ENCODE measurements at regions not wholly inside any gene's neighbourhood (a gene's known extent, or its start where the extent isn't known, plus 50 kb on each side); places are given as distances from the start of the nearest gene placed in this dataset.

DNA sequence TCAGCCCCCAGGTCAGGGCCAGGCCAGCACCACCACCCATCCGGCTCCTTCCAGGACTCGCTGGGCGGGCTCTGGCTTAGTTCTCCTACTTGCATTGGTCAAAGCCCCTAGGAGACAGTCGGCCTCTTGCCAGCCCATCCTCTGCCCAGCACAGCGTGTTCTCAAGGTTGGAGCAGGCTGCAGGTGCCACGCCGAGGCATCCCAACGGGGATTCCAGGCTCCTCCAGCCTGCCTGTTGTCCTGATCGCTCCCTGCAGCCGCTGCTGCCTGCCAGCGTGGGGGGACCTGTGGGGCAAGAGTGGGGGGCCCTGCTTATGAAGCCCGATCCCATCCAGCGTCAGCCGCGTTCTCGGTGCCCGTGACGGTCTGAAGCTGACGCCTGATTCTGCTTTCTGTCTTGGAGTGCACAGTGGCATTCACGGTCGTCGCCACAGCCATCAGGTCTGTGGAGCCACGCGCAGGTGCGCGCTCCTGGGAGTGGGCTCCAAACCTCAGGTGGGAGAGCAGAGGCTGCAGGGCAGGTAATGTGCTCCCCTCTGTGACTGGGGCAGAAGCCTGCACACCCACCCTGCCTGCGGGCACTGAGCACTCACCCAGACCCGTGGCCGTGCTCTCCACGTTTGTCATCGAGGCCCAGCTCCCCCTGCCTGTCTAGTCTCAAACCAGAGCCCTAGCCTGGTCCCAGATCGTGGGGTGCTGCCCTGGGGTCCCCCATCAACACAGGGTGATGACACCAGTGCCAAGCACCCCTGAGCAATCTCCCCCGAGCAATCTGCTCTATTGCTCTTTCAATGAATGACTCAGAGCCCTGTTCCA is 991.6 kb downstream of the BRD1 start:
- ChIA-PET CTCF (no interaction called here), POLR2A (no interaction called here)
- ATAC-seq, result no peak
- TF ChIP-seq TCF7L2 (IDR thresholded peaks at IDR 0.05; ENCODE audit: low read depth, low read length) (no peak), POLR2AphosphoS5 (IDR thresholded peaks at IDR 0.05; ENCODE audit: low read depth, low read length) (no peak), SIN3A (IDR thresholded peaks at IDR 0.05; ENCODE audit: borderline replicate concordance, insufficient read depth, low read depth, low read length) (no peak)
- TF ChIP-seq, protein P1, sequence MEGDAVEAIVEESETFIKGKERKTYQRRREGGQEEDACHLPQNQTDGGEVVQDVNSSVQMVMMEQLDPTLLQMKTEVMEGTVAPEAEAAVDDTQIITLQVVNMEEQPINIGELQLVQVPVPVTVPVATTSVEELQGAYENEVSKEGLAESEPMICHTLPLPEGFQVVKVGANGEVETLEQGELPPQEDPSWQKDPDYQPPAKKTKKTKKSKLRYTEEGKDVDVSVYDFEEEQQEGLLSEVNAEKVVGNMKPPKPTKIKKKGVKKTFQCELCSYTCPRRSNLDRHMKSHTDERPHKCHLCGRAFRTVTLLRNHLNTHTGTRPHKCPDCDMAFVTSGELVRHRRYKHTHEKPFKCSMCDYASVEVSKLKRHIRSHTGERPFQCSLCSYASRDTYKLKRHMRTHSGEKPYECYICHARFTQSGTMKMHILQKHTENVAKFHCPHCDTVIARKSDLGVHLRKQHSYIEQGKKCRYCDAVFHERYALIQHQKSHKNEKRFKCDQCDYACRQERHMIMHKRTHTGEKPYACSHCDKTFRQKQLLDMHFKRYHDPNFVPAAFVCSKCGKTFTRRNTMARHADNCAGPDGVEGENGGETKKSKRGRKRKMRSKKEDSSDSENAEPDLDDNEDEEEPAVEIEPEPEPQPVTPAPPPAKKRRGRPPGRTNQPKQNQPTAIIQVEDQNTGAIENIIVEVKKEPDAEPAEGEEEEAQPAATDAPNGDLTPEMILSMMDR (IDR thresholded peaks at IDR 0.05), result no peak
- TF ChIP-seq, protein P2, sequence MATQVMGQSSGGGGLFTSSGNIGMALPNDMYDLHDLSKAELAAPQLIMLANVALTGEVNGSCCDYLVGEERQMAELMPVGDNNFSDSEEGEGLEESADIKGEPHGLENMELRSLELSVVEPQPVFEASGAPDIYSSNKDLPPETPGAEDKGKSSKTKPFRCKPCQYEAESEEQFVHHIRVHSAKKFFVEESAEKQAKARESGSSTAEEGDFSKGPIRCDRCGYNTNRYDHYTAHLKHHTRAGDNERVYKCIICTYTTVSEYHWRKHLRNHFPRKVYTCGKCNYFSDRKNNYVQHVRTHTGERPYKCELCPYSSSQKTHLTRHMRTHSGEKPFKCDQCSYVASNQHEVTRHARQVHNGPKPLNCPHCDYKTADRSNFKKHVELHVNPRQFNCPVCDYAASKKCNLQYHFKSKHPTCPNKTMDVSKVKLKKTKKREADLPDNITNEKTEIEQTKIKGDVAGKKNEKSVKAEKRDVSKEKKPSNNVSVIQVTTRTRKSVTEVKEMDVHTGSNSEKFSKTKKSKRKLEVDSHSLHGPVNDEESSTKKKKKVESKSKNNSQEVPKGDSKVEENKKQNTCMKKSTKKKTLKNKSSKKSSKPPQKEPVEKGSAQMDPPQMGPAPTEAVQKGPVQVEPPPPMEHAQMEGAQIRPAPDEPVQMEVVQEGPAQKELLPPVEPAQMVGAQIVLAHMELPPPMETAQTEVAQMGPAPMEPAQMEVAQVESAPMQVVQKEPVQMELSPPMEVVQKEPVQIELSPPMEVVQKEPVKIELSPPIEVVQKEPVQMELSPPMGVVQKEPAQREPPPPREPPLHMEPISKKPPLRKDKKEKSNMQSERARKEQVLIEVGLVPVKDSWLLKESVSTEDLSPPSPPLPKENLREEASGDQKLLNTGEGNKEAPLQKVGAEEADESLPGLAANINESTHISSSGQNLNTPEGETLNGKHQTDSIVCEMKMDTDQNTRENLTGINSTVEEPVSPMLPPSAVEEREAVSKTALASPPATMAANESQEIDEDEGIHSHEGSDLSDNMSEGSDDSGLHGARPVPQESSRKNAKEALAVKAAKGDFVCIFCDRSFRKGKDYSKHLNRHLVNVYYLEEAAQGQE (IDR thresholded peaks at IDR 0.05; ENCODE audit: insufficient read depth in 1 of 2, low read depth in 2 of 2, low read length in 1 of 2), result no peak
- Histone ChIP-seq H3K27ac (ENCODE audit: low read length) (no peak overlapping the region), H3K27me3 (ENCODE audit: control insufficient read depth, insufficient read depth, low read length) (no peaks in the 10 kb centered on the region), H3K36me3 (ENCODE audit: control insufficient read depth, insufficient read depth, low read length) (no peaks in the 10 kb centered on the region), H3K9me3 (ENCODE audit: control insufficient read depth, insufficient read depth, low read depth, low read length) (no peaks in the 10 kb centered on the region), H3K4me1 (ENCODE audit: control insufficient read depth, insufficient read depth, low read length) (no peaks in the 10 kb centered on the region), H3K4me3 (ENCODE audit: low read depth in 2 of 2, low read length in 2 of 2) (no peak overlapping the region)
- in situ Hi-C loops (cut with HindIII; ENCODE audit: low pct_unique_long_range_greater_than_20kb, low sequenced_read_pairs) (no loop called here), intact Hi-C loops (cut with micrococcal nuclease; ENCODE audit: unreplicated experiment) (no loop called here)
- no peak for DNase-seq (ENCODE audit: low read depth, low spot score)
- no TSS peak for BruUV-seq (replicated peaks)

DNA sequence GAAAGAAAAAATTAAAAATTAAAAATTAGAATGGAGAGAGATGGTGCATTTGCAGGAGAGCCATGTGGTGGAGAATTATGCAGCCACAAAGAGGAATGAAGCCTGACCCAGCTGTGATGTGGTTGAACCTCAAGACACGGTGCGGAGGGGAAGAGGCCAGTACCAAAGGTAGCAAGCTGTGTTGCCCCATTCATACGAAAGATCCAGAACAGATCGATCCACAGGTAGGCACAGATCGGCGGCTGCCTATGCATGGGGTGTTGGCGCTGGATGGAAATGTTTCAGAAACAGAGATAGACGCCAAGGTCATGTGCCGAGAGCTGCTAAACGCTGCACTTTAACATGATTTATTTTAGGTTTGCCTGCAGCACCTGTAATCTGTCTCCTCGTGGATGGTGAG is 992.3 kb downstream of the BRD1 start:
- no TSS peak for BruUV-seq (replicated peaks)
- Histone ChIP-seq H3K36me3 (ENCODE audit: control insufficient read depth, insufficient read depth, low read length) (no peaks in the 10 kb centered on the region), H3K27me3 (ENCODE audit: control insufficient read depth, insufficient read depth, low read length) (no peaks in the 10 kb centered on the region), H3K27ac (ENCODE audit: low read length) (no peak overlapping the region), H3K4me1 (ENCODE audit: control insufficient read depth, insufficient read depth, low read length) (no peaks in the 10 kb centered on the region), H3K9me3 (ENCODE audit: control insufficient read depth, insufficient read depth, low read depth, low read length) (no peaks in the 10 kb centered on the region), H3K4me3 (ENCODE audit: low read depth in 2 of 2, low read length in 2 of 2) (no peak overlapping the region)
- in situ Hi-C loops (cut with HindIII; ENCODE audit: low pct_unique_long_range_greater_than_20kb, low sequenced_read_pairs) (no loop called here), intact Hi-C loops (cut with micrococcal nuclease; ENCODE audit: unreplicated experiment) (no loop called here)
- TF ChIP-seq SIN3A (IDR thresholded peaks at IDR 0.05; ENCODE audit: borderline replicate concordance, insufficient read depth, low read depth, low read length) (no peak), TCF7L2 (IDR thresholded peaks at IDR 0.05; ENCODE audit: low read depth, low read length) (no peak), POLR2AphosphoS5 (IDR thresholded peaks at IDR 0.05; ENCODE audit: low read depth, low read length) (no peak)
- TF ChIP-seq, protein P2 (IDR thresholded peaks at IDR 0.05; ENCODE audit: insufficient read depth in 1 of 2, low read depth in 2 of 2, low read length in 1 of 2), result no peak
- TF ChIP-seq, protein P1 (IDR thresholded peaks at IDR 0.05), result no peak
- no peak for ATAC-seq
- ChIA-PET POLR2A (no interaction called here), CTCF (no interaction called here)
- no peak for DNase-seq (ENCODE audit: low read depth, low spot score)

Measured in Panc1 (cell line).